K562 (cell line): ENCODE measurements at regions not wholly inside any gene's neighbourhood (a gene's known extent, or its start where the extent isn't known, plus 50 kb on each side); places are given as distances from the start of the nearest gene placed in this dataset.

Source experiments
- GMEB1 ChIP-seq: fragments of 250-450 bp; sonication (Bioruptor Pico); IDR thresholded peaks from 2 replicates; pipeline ENCODE4 v1.4.0; 2020; ENCODE audit warnings: mild to moderate bottlenecking
- SMC3 ChIP-seq: conservative IDR thresholded peaks from 2 replicates; pipeline ENCODE4 v1.6.1; 2011; ENCODE audit warnings: low read depth, low read length, improper control_type of control experiment; ENCODE audit not compliant: insufficient read depth
- ZBTB11 ChIP-seq, 3 experiments: fragments of 200-800 bp in 1 of 3; fragments of 250-450 bp in 1 of 3; fragments of 450-650 bp in 1 of 3; sonication (Bioruptor Pico) in 1 of 3; sonication (Bioruptor generic) in 1 of 3; formaldehyde crosslinking in 1 of 3; IDR thresholded peaks; 2 replicates each; pipeline versions ENCODE4 v1.6.1 to v1.8.0; 2016 to 2022; ENCODE audit warnings: mild to moderate bottlenecking in 2 of 3, missing genetic modification characterization in 2 of 3, missing compliant biosample characterization in 1 of 3, moderate library complexity in 1 of 3
- ZEB2 ChIP-seq: fragments of 450-650 bp; IDR thresholded peaks from 2 replicates; pipeline ENCODE4 v1.6.1; 2016

GRCh38 chr4:19030048-19030447, 1008.5 kb upstream of the LCORL start:
- TF ChIP-seq ZBTB11 (CRISPR knock-in tag; IDR thresholded peaks at IDR 0.05) = no peak
- no peak for TF ChIP-seq GMEB1 (CRISPR knock-in tag)
- TF ChIP-seq ZEB2 = no peak
- TF ChIP-seq SMC3 = no peak
